ENCODE measurements at regions not wholly inside any gene's neighbourhood (a gene's known extent, or its start where the extent isn't known, plus 50 kb on each side); places are given as distances from the start of the nearest gene placed in this dataset.
"Not testable (repeated sequence)": the region's sequence is repeated elsewhere in the genome, so short reads cannot be mapped to it uniquely, and the experiment has no call there.

DNA sequence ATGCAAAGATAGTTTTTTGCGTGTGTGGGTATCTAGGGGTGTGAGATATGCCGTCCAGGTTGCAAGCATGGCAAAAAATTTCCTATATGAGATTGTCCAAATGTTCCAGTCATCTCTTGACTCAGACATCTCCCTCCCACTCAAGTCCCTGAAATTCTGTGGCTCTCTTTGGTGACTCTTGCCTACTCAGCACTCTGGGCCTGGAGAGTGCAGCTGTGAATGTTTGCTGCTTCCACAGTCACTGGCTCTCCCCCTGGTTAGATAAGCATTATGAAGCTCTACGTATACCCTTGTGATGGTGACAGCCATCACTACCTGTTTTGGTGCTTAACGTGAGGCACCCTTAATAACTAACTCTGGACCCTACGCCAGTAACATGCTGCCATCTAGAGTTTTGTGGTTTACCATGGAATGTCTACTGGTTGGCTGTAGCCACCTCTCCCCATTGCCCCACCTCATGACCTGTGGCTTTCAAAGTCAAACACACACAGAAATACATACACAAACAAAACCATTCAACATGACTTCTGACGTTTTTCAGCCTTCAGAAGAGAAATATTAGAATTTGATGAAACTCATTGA is 621.9 kb upstream of the CITED2 start:
- DNase-seq (ENCODE audit: low read depth in 2 of 2): no peak

DNA sequence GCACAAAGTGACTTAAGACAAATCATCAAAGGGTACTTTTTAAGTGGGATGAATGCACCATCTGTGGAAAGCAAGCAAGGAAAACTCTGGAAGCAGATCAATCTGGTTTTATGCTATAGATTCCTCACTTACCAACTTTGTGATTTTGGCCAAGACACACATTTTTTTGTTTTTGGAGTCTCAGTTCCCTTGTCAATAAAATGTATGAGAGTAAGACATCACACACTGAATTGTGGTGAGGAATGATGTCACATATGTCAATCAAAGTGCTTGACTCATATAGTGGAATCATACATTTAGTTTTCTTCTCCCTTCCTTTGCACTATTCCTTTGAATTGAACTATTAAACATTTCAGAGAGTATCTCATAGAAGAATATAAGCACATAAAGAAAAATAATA is 620.5 kb upstream of the CITED2 start:
- no peak for DNase-seq (ENCODE audit: low read depth in 2 of 2)

DNA sequence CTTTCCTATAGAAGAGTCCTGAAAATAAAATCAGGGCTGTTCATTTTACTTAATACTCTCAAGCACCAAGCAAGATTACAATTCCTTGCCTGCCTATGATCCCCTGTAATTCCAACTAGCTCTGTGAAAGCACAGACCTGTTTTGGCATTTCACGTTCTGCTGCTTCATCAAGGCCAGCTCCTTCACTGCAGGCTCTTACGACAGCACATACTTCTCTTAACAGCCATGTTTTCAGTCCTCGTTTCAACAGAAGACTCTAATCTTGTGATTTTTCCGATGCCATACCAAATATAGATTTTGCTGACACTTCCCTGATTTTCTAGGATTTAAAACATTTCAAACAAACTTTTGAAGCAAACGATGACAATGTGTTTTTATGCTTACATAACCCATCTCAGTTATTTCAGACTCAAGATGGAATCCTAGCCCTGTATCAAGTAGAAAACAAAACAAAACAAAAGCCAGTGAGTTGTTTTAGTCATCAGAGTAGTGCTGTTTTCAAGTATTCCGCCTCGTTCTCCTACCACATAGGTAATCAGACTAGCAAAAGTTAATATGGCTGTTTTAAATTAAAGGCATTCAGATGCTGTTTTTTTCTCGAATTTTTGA is 616.5 kb upstream of the CITED2 start:
- no peak for DNase-seq (ENCODE audit: low read depth in 2 of 2)

DNA sequence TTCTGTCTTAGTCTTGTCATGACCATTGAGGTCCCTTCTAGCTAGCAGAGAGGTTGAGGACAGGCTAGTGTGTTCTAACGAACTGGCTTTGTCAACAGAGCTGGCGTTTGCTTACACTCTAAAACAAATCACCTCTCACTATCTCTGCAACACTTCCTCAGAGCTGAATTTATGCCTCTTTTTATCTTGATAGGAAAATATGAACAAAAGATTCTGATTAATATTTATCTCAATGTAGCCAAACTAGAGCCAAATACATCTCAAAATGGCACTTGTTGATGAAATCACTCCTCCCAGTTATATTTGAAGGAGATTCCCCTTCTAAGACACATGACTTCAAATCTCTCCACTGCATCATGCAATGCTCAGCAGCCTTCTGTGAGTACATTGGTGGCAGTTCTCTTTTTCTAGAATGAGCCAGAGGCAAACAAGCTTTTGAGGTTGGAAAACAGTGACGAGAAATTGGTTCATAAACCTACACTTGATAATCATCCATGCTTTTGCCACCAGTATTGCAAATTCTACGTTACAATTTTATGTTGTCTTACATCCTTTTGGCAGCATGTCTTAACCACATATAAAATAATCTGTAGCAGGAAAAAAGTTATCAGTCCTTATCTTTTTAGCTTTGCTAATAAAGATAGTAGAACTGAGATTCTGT is 615.7 kb upstream of the CITED2 start:
- no peak for DNase-seq (ENCODE audit: low read depth in 2 of 2)

DNA sequence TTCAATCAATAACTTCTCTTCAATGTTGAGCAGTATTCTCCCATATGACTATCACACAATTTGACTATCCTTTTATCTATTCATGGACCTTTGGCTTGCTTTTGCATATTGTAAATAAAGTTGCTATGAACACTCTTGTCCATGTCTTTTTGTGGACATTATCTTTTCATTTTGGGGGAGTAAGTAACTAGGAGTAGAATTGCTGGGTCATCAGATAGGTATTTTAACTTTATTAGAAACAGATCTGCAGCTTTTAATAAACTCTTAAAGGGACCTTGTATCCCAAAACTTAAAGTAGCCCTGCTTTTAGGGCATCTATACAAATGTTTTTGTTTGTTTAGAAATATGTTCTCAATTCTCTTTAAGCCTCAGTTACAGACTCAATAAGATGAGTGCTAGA is 614.2 kb upstream of the CITED2 start:
- no peak for DNase-seq (ENCODE audit: low read depth in 2 of 2)

DNA sequence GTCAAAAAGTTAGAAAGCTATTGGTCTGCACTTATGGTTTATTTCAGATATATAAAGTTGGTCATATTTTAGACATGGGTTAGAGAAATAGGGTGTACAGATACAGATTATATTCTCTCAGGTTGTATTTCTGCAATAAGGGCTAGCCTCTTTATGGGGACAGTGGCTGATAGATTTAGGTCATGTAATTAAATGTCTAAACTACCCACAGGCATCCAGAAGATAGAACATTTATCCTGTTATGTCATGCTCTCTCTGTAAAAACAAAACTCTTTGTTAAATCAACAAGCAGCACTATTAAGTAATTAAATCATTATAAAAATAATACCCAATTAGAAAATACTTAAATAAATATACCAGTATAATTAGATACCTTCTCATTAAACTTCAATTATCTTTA is 612.6 kb upstream of the CITED2 start:
- no peak for DNase-seq (ENCODE audit: low read depth in 2 of 2)

DNA sequence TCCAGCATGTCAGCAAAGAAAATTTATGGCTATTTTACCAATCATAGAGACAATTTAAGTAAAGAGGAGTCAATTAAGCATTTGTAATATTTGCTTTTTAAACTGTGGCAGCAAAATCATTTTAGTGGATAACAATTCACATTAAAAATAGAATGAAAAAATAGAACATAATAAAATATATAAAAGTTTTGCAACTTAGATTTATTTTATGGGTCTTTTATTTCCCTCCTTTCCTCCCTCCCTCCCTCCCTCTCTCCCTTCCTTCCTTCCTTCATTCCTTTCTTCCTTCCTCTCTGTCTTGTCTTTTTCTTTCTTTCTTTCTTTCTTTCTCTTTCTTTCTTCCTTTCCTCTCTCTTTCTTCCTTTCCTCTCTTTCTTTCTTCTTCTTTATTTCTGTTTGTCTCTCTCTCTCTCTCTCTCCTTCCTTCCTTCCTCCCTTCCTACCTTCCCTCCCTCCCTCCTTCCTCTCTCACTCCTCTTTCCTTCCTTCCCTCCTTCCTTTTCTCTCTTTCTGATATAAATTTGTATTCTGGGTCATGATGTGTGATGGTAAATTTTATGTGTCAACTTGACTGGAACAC is 610.9 kb upstream of the CITED2 start:
- no peak for DNase-seq (ENCODE audit: low read depth in 2 of 2)

DNA sequence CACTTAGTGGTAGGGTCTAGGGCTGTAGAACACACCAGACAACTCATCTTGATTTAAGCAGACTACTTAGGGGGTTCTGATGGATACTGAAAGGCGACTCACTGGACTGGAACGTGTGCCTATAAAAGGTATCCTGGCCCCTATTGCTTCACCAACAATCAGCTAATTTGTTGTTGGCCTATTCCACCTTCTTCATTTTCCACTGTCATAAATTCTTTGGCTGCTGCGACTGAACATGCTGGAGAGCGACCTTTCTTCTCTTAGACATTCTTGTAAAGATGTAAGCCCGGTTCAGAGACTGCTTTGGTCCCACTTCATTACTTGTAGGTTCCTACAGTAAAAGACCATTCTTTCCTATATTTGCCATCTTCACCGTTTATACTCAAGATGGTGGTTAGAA is 609.9 kb upstream of the CITED2 start:
- no peak for DNase-seq (ENCODE audit: low read depth in 2 of 2)

DNA sequence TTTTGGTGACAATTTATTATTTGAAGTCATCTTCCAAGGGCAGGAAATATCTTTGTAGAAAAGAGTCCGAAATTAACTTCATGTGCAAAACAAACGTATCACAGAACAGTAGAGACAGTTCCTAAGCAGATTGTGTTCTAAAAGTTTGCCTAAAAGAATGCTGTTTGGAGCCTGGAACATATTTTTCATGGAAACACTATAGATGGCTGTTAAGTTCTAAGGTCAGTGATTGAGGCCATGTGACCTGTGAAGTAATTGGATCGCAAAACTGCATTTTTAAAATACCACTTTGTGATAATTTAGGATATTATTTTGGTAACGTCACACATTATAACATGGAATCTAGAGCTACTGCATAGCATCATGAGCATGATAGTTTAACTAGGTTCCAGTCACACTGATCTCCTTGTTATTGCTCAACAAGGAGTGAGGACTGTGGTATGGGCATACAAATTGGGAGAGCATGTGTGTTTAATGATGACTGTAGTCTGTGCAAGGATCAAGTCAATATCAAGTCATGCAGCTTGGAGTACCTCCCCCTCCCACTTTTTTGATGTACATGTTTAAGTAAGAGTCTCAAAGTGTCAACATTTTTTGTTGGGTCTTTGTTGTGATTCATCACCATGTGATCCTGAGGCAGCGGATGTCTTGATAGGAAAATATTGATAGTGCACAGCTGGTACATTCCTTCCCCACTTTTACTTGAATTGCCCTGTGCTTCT is 609.3 kb upstream of the CITED2 start:
- no peak for DNase-seq (ENCODE audit: low read depth in 2 of 2)

DNA sequence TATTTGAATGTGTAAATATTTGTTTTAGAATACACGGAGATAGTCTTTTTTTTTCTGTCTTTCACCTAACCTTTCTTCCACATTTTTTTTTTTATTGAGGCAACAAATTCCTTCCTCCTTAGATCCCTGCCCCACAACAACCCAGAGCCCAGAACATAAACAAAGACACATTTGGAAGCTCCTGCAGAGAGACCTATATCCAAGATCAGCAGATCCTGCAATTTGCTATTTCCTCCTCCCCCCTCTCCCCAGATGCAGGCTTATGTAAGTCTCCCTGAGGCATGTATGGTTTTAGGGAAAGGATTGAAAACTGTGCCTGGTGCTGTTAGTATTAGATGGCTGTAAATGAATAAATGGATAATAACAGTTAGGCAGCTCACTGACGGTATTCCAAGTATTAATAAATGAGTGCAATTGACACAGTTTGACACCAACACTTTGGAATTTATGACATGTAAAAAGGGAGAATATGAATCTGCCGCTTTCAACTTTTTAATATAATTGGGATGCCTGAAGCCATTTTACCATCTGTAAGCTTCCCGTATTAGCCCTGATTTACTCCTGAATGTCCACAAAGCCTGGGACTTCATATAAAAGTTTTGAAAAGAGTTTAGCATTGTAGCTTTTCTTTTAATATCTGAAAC is 608.3 kb upstream of the CITED2 start:
- no peak for DNase-seq (ENCODE audit: low read depth in 2 of 2)

DNA sequence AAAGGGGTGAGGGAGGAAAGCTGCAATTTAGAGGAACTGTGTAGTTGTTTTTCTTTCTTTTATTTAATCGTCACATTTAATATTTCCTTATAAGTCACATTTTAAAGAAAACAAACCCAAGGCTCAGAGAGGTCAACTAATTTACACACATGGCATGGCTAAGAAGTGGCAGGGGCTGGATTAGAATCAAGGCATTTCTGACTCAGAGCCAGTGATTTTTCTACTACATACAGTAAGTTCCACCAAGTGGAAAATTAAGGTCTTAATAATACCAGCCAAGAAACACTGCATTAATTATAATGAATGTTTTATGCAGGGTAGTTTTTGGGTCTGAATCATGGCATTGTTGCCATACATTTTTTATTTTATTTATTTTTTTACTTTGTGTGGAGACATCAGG is 607.7 kb upstream of the CITED2 start:
- no peak for DNase-seq (ENCODE audit: low read depth in 2 of 2)

DNA sequence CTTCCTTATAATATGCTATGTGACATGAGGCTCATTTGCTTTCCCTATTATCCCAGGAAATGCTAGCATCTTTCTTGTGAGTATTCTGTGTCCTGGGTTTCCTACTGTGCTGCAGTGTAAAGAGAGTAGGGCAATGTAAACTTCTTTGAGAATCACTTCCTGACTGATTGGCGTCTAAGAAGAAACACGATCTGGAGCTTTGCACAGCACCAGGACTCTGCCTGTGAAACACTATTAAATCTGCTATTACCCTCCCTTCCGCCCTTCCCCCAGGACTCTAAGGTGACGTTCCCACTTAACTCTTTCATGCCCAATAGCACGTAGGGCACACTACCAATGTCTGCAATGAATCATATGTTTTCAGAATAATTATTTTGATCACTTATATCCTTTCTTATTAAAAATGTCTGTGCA is 607.3 kb upstream of the CITED2 start:
- DNase-seq (ENCODE audit: low read depth in 2 of 2): no peak

DNA sequence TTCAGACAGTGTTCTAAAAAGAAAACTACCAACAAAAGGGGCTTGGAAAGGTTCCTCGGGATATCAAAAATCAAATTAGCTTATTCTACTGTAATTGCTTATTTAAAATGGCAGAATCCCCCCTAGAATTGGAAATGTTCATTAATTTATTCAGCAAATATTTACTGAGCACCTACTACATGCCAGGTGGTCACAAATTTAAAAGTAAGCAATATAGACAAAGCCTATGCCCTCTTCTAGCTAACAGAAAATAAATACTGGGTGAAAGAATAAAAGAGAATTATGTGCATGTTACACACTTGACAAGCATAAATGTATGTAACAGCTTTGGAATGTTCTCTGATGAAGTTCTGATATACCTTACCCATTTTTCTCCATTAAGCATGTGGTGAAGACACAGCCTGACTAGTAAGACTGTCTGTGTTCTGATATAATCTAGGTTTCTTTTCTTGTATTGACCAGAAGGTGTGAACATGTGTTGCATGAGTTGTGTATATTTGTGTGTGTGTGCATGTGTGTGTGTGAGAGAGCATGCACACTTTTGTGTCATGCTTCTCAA is 606.7 kb upstream of the CITED2 start:
- no peak for DNase-seq (ENCODE audit: low read depth in 2 of 2)

DNA sequence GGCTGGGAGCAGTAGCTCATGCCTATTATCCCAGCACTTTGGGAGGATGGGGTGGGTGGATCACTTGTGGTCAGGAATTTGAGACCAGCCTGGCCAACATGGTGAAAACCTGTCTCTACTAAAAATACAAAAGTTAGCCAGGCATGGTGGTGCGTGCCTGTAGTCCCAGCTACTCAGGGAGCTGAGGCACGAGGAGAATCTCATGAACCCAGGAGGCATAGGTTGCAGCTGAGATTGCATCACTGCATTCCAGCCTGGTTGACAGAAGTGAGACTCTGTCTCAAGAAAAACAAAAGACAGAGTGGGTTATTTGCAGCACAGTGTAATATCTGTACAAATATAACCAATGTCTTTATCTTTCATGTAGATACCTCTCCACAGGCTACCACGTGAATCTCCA is 606.2 kb upstream of the CITED2 start:
- DNase-seq (ENCODE audit: low read depth in 2 of 2): not testable (repeated sequence)

DNA sequence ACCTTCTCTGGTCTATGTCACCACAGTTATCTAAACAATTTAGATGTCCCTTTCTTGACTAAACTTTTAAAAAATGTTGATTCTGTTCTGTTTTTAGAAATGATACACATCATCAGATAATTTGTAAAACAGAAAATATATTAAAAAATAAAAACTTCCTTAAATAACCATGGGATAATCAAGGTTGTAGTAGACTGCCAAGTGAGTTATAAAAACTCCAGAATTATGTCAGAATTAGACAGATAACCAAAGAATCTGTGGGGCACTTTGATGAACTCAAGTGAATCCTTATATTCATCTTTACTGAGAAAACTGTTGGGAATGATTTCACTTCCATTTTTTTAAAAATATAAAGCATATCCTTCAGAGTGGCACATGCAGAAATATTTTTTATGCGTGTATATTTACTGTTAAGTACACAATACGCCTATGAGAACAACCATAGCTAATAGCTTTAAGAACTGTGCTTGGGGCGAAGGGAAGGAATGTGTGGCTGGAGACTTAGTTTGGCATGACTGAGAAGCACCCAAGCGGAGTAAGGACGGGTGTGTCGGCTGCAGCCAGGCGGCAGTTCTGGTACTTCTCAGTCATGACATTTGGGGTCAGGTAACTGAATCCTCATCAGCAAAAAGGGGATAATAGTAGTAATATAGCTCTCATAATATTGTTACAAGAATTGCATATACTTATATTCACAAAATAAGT is 604.7 kb upstream of the CITED2 start:
- no peak for DNase-seq (ENCODE audit: low read depth in 2 of 2)

DNA sequence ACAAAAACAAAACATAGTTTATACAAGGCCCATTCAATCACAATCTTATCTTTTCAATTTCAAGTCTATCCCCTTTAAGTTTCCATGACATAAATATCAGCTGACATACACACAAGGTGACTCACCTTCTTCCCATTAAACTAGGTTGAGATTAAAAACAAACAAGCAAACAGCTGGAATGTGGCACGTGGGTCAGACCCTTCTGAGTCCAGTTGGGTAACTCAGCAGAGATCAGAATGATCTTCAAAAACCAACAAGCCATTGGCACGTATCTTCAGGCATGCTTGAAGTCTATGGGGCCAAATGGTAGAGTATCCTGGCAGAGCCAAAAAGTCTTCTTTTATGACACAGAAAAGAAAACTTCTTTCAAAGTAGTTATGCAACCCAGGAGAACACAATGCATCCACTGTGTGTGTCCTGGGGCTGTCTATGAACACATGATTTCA is 603.5 kb upstream of the CITED2 start:
- DNase-seq (ENCODE audit: low read depth in 2 of 2): no peak

DNA sequence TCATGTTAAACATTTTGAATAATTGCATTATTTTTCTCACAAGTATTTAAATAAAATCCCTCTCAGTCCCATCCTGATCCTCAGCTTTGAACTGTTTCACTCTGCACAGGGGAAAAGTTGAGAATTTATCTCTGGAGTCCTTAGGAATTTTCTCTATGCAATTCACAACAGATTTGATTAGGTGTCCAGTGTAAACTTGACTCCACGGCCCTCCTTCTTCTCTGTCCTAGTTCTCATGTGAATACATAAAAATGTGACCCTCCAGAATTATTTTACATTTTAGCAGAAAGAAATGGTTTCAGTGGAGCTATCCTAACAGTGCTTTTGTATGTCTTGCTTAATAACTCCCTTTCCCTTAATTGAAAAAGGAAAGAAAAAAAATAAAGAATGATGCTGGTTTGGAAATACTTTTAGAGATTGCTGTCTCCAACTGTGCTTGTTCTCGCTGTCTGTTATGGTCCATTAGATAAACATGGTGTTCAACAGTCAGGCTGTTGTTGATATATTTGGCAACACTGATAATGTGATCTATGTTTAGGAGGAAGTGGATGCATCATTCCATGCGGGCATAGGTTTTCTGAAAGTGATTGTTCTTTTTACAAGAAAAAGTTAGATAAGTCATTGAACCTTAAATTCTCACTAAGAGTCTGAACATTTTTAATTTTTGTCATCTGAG is 599.4 kb upstream of the CITED2 start:
- no peak for DNase-seq (ENCODE audit: low read depth in 2 of 2)

DNA sequence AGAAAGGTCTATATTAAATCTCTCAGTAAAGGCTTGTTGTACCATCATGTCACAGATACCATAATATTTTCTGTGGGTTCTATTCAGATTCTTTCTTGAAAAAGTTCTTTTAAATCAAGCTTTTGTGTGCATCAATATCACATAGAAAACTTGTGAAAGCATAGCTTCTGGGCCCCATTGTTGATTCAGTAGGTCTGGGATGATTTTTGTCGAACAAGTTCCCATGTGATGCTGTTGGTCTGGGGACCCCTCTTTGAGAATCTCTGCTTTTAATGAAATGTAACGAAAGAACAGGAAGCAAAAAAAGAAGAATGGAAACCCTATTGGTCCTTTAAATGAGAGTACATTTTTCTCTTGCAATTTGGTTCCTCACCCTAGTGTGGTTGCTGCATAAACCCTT is 597.7 kb upstream of the CITED2 start:
- no peak for DNase-seq (ENCODE audit: low read depth in 2 of 2)

DNA sequence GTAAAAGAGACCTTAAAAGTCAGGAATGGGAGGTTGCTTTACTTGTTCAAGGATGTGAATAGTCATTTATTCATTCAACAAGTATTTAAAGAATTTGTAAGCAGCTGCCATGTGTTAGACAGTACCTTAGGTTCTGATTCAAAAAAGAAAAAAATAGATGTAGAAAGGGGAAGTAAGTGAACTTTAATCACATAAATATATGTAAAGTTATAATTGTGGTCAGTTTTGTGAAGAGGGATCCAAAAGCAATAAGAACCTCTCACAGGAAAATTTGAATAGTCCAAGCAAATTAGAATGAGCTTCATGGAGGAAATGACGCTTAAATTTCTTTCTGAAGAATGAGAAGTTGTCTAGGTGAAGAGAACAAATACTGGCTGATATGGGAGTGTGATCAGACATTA is 596.1 kb upstream of the CITED2 start:
- DNase-seq (ENCODE audit: low read depth in 2 of 2): no peak

DNA sequence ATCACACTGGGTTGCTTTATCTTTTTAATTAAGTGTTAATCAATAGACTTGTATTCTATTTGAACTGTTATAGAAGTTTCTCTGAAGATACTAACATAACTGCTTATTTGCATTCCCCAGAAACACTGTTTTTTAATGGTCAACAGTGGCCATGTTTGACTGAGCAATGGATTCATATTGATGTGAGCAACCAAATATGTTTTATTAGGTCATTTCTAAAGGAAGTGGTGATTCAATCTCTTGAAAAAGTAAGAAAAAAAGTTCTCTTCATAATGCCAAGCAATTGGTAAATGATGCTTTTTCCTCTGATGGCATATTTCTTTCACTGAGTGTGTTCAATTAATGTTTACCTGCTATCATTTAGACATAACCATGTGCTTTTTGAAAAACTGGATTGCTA is 593.0 kb upstream of the CITED2 start:
- DNase-seq (ENCODE audit: low read depth in 2 of 2): no peak

DNA sequence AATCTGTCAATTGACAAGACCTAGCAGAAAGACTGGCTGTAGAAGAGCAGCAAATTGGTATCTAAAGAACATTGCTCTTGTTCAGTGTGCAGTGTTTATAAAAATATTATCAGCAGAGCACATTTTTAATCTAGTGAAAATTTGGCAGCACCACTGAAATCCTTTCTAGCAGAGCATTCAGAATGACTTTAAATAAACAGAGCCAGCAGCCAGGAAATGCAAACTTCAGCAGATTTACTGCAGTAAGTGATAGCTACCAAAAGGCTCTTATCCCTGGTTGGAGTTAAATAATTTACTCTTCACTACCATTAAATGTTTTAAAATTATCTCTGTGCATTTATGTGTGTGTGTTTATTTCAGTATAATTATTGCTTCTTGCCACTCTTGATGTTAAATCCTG is 590.9 kb upstream of the CITED2 start:
- DNase-seq (ENCODE audit: low read depth in 2 of 2): no peak

All from stimulated activated CD8-positive, alpha-beta memory T cell treated with anti-CD3 and anti-CD28 coated beads, Interleukin-7, amount 100 ng/mL, for 4 hours (primary cell).